Dendritic cell treated with granulocyte-macrophage colony-stimulating factor and Interleukin-4, amounts not matched to agents 40 ng/mL and 50 ng/mL, for 4 days (primary cell): ENCODE measurements at regions not wholly inside any gene's neighbourhood (a gene's known extent, or its start where the extent isn't known, plus 50 kb on each side); places are given as distances from the start of the nearest gene placed in this dataset.
"Not testable (repeated sequence)": the region's sequence is repeated elsewhere in the genome, so short reads cannot be mapped to it uniquely, and the experiment has no call there.

Experiments
- H3K27ac Mint-ChIP-seq: one replicate; pipeline ENCODE4 v1.8.0; 2022; ENCODE audit warnings: mild to moderate bottlenecking, mixed read lengths
- H3K27me3 Mint-ChIP-seq: one replicate; pipeline ENCODE4 v1.8.0; 2022; ENCODE audit warnings: mild to moderate bottlenecking, mixed read lengths
- H3K36me3 Mint-ChIP-seq: one replicate; pipeline ENCODE4 v1.8.0; 2022; ENCODE audit warnings: low read depth, mixed read lengths
- H3K4me1 Mint-ChIP-seq: one replicate; pipeline ENCODE4 v1.8.0; 2022; ENCODE audit warnings: low read depth, mixed read lengths
- H3K4me3 Mint-ChIP-seq: one replicate; pipeline ENCODE4 v1.8.0; 2022; ENCODE audit warnings: mild to moderate bottlenecking, moderate library complexity, mixed read lengths
- H3K9me3 Mint-ChIP-seq: one replicate; pipeline ENCODE4 v1.8.0; 2022; ENCODE audit warnings: mixed read lengths
- intact Hi-C: fragments of 100-400 bp; cut with micrococcal nuclease; formaldehyde crosslinking; loops from one replicate; pipeline ENCODE4 v1.15.0; 2022

GRCh38 chr11:119566319-119566718, 143.3 kb upstream of the THY1 start:
- Mint-ChIP-seq H3K4me3 (no peak overlapping the region), H3K4me1 (peaks cover 15% of the 10 kb centered on the region), H3K27ac (no peak overlapping the region), H3K9me3 (no peaks in the 10 kb centered on the region), H3K36me3 (no peaks in the 10 kb centered on the region), H3K27me3 (peaks cover 2% of the 10 kb centered on the region)
- intact Hi-C loops = no loop called here

DNA sequence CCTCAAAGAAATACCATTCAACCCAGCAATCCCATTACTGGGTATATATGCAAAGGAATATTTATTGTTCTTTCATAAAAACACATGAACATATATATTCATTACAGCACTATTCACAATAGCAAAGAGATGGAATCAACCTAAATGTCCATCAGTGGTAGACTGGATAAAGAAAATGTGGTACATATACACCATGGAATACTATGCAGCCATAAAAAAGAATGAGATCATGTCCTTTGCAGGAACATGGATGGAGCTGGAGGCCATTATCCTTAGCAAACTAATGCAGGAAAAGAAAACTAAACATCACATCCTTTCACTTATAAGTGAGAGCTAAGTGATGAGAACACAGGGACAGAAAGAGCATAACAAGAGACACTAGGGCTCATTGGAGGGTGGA, 142.7 kb upstream of the THY1 start:
- intact Hi-C loops, H3K27ac Mint-ChIP-seq, H3K36me3 Mint-ChIP-seq: not testable (repeated sequence)

DNA sequence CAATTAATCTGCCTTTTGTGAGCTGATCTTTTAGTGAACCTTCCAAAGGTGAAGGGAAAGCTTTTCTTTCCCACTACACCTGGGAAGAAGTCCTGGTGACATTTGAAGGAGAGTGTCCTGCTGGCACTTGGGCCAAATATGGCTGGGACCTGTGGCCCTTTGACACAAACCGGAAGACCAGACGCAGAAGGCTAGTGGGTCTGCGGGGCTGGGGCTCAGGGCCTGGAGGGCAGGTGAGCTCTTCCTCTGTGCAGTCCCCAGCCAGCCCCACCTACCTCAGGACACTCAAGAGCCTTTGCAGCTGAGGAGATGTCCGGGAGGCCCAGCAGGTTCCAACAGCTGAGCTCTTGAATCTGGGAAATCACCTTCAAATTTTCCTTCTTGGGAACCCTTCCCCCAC, 138.0 kb upstream of the THY1 start:
- H3K9me3 Mint-ChIP-seq = peaks cover 6% of the 10 kb centered on the region
- intact Hi-C loops = no loop called here

More for the DNA sequence above, 142.7 kb upstream of the THY1 start:
- not testable (repeated sequence) for H3K9me3 Mint-ChIP-seq, H3K27me3 Mint-ChIP-seq, H3K4me3 Mint-ChIP-seq
- H3K4me1 Mint-ChIP-seq = peaks cover 15% of the 10 kb centered on the region

GRCh38 chr11:119560291-119560690, 137.3 kb upstream of the THY1 start:
- Mint-ChIP-seq H3K4me3 (no peak overlapping the region), H3K4me1 (peaks cover 4% of the 10 kb centered on the region), H3K27me3 (peaks cover 2% of the 10 kb centered on the region), H3K9me3 (peaks cover 13% of the 10 kb centered on the region), H3K27ac (no peak overlapping the region), H3K36me3 (no peaks in the 10 kb centered on the region)
- intact Hi-C loops = no loop called here

More for the DNA sequence above, 138.0 kb upstream of the THY1 start:
- no peak overlapping the region for H3K4me3 Mint-ChIP-seq
- H3K36me3 Mint-ChIP-seq = no peaks in the 10 kb centered on the region
- H3K27me3 Mint-ChIP-seq = peaks cover 2% of the 10 kb centered on the region
- H3K4me1 Mint-ChIP-seq = peaks cover 4% of the 10 kb centered on the region
- no peak overlapping the region for H3K27ac Mint-ChIP-seq

DNA sequence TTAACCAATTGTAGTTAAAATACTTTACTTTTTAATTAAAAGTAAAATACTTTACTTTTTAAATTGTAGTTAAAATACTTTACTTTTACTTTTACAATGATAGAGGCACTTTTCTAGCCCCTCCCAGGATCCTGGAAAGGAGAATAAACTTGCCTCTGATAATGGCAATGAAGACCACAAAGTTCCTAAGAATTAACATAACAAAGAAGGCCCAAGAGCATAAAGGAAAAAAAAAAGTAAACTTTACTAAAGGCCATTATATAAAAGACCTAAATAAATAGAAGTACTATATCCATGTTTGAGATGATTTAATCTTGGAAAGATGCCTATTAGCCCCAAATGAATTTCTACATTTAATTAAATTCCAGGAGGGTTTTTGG, 129.1 kb upstream of the THY1 start:
- H3K27ac Mint-ChIP-seq = no peak overlapping the region
- peaks cover 10% of the 10 kb centered on the region for H3K4me1 Mint-ChIP-seq
- intact Hi-C loops = no loop called here

GRCh38 chr11:119551420-119552105, 128.6 kb upstream of the THY1 start:
- Mint-ChIP-seq H3K4me1 (peaks cover 10% of the 10 kb centered on the region), H3K27me3 (no peaks in the 10 kb centered on the region), H3K27ac (no peak overlapping the region), H3K9me3 (peaks cover 24% of the 10 kb centered on the region), H3K36me3 (no peaks in the 10 kb centered on the region), H3K4me3 (no peak overlapping the region)
- intact Hi-C loops = no loop called here

More for the DNA sequence above, 129.1 kb upstream of the THY1 start:
- no peaks in the 10 kb centered on the region for H3K36me3 Mint-ChIP-seq
- no peak overlapping the region for H3K4me3 Mint-ChIP-seq
- peaks cover 18% of the 10 kb centered on the region for H3K9me3 Mint-ChIP-seq
- no peaks in the 10 kb centered on the region for H3K27me3 Mint-ChIP-seq

- peaks cover 6% of the 10 kb centered on the region for H3K4me1 Mint-ChIP-seq
- H3K27ac Mint-ChIP-seq = no peak overlapping the region
- no peak overlapping the region for H3K4me3 Mint-ChIP-seq
- H3K36me3 Mint-ChIP-seq = no peaks in the 10 kb centered on the region
- H3K9me3 Mint-ChIP-seq = peaks cover 11% of the 10 kb centered on the region
- no peaks in the 10 kb centered on the region for H3K27me3 Mint-ChIP-seq
- intact Hi-C loops = no loop called here
Measured at GRCh38 chr11:119550053-119550752, 127.2 kb upstream of the THY1 start.

- Mint-ChIP-seq H3K4me1 (peaks cover 6% of the 10 kb centered on the region), H3K27ac (no peak overlapping the region), H3K4me3 (no peak overlapping the region), H3K27me3 (no peaks in the 10 kb centered on the region), H3K9me3 (peaks cover 8% of the 10 kb centered on the region), H3K36me3 (no peaks in the 10 kb centered on the region)
- intact Hi-C loops = no loop called here
Measured at GRCh38 chr11:119547511-119547910, 124.5 kb upstream of the THY1 start.

GRCh38 chr11:119545978-119546915, 123.3 kb upstream of the THY1 start:
- Mint-ChIP-seq H3K4me3 (no peak overlapping the region), H3K9me3 (peaks cover 8% of the 10 kb centered on the region), H3K4me1 (peaks cover 13% of the 10 kb centered on the region), H3K36me3 (no peaks in the 10 kb centered on the region), H3K27ac (no peak overlapping the region), H3K27me3 (no peaks in the 10 kb centered on the region)
- intact Hi-C loops = no loop called here

- no peaks in the 10 kb centered on the region for H3K36me3 Mint-ChIP-seq
- no peaks in the 10 kb centered on the region for H3K9me3 Mint-ChIP-seq
- no peak overlapping the region for H3K27ac Mint-ChIP-seq
- no peak overlapping the region for H3K4me3 Mint-ChIP-seq
- no peaks in the 10 kb centered on the region for H3K27me3 Mint-ChIP-seq
- intact Hi-C loops = no loop called here
- peaks cover 61% of the 10 kb centered on the region for H3K4me1 Mint-ChIP-seq
Measured at GRCh38 chr11:119540370-119541125, 117.6 kb upstream of the THY1 start.

- no peaks in the 10 kb centered on the region for H3K9me3 Mint-ChIP-seq
- no peaks in the 10 kb centered on the region for H3K36me3 Mint-ChIP-seq
- intact Hi-C loops = no loop called here
- no peak overlapping the region for H3K4me3 Mint-ChIP-seq
- H3K27me3 Mint-ChIP-seq = no peaks in the 10 kb centered on the region
- H3K4me1 Mint-ChIP-seq = peaks cover 68% of the 10 kb centered on the region
- no peak overlapping the region for H3K27ac Mint-ChIP-seq
Measured at GRCh38 chr11:119539583-119539982, 116.6 kb upstream of the THY1 start.

DNA sequence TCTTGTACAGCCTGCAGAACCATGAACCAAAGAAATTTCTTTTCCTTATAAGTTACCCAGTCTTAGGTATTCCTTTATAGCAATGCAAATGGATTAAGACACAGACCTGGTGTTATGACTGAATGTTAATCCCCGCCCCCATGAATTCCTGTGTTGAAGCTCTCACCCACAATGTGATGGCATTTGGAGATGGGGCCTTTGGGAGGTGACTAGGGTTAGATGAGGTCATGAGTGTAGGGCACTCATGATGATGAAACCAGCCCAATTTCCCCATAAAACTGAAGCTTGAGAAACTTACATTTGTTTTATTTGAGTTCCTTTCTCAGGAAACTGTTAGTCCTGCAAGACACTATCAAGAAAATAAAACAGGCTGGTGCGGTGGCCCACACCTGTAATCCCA, 115.8 kb upstream of the THY1 start:
- Mint-ChIP-seq H3K4me1 (peaks cover 76% of the 10 kb centered on the region), H3K27ac (no peak overlapping the region), H3K4me3 (no peak overlapping the region), H3K27me3 (peaks cover under 1% of the 10 kb centered on the region), H3K36me3 (no peaks in the 10 kb centered on the region), H3K9me3 (no peaks in the 10 kb centered on the region)
- intact Hi-C loops = no loop called here
